Ishikawa (cell line): ENCODE measurements at regions not wholly inside any gene's neighbourhood (a gene's known extent, or its start where the extent isn't known, plus 50 kb on each side); places are given as distances from the start of the nearest gene placed in this dataset.

ENCODE experiments used
- CEBPB ChIP-seq: IDR thresholded peaks from 2 replicates; pipeline ENCODE4 v1.6.1; 2012
- CREB1 ChIP-seq: IDR thresholded peaks from 2 replicates; pipeline ENCODE4 v1.6.1; 2012; ENCODE audit warnings: low read depth
- EGR1 ChIP-seq: IDR thresholded peaks from 2 replicates; pipeline ENCODE4 v1.6.1; 2012
- EP300 ChIP-seq: IDR thresholded peaks from 2 replicates; pipeline ENCODE4 v1.6.1; 2012; ENCODE audit warnings: borderline replicate concordance
- FOXM1 ChIP-seq: IDR thresholded peaks from 2 replicates; pipeline ENCODE4 v1.6.1; 2012; ENCODE audit warnings: low read depth, borderline replicate concordance
- NFIC ChIP-seq: IDR thresholded peaks from 2 replicates; pipeline ENCODE4 v1.6.1; 2012
- RAD21 ChIP-seq: IDR thresholded peaks from 2 replicates; pipeline ENCODE4 v1.6.1; 2012; ENCODE audit warnings: low read depth
- TAF1 ChIP-seq: IDR thresholded peaks from 2 replicates; pipeline ENCODE4 v1.6.1; 2012; ENCODE audit warnings: low read depth, mild to moderate bottlenecking
- TEAD4 ChIP-seq: IDR thresholded peaks from 2 replicates; pipeline ENCODE4 v1.6.1; 2012
- YY1 ChIP-seq: IDR thresholded peaks from 2 replicates; pipeline ENCODE4 v1.6.1; 2012; ENCODE audit warnings: low read depth
- ZBTB7A ChIP-seq: IDR thresholded peaks from 2 replicates; pipeline ENCODE4 v1.6.1; 2012; ENCODE audit warnings: low read depth
- TF ChIP-seq, protein P1 (sequence below): IDR thresholded peaks from 2 replicates; pipeline ENCODE4 v1.6.1; 2012; ENCODE audit warnings: low read depth, mild to moderate bottlenecking
- TF ChIP-seq, protein P2 (sequence below): IDR thresholded peaks from 2 replicates; pipeline ENCODE4 v1.6.1; 2012

DNA sequence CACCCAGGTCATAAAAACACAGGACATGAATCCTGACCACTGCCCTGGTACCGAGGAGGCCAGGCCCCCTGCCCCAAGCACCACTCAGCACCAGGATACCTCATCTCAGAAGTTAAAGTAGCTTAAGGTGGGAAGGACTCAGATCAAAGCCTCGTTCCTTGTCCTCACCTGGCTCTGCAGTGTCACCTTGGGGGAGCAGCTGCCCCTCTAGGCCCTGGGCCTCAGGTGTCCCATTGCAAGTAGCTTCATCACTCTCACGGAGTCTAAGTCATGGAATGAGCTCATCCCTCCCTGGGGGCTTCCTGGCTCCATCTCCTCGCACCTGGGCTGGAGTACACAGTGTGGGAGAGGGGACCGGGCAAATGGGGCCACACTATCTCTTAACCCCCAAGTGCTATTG is 148.0 kb downstream of the TPRA1 start:
- TF ChIP-seq FOXM1 (no peak), CEBPB (no peak), YY1 (no peak), EP300 (no peak), NFIC (no peak), TAF1 (no peak), TEAD4 (no peak), EGR1 (no peak), ZBTB7A (no peak), CREB1 (no peak), RAD21 (no peak)
- TF ChIP-seq, protein P1, sequence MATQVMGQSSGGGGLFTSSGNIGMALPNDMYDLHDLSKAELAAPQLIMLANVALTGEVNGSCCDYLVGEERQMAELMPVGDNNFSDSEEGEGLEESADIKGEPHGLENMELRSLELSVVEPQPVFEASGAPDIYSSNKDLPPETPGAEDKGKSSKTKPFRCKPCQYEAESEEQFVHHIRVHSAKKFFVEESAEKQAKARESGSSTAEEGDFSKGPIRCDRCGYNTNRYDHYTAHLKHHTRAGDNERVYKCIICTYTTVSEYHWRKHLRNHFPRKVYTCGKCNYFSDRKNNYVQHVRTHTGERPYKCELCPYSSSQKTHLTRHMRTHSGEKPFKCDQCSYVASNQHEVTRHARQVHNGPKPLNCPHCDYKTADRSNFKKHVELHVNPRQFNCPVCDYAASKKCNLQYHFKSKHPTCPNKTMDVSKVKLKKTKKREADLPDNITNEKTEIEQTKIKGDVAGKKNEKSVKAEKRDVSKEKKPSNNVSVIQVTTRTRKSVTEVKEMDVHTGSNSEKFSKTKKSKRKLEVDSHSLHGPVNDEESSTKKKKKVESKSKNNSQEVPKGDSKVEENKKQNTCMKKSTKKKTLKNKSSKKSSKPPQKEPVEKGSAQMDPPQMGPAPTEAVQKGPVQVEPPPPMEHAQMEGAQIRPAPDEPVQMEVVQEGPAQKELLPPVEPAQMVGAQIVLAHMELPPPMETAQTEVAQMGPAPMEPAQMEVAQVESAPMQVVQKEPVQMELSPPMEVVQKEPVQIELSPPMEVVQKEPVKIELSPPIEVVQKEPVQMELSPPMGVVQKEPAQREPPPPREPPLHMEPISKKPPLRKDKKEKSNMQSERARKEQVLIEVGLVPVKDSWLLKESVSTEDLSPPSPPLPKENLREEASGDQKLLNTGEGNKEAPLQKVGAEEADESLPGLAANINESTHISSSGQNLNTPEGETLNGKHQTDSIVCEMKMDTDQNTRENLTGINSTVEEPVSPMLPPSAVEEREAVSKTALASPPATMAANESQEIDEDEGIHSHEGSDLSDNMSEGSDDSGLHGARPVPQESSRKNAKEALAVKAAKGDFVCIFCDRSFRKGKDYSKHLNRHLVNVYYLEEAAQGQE, result no peak
- TF ChIP-seq, protein P2, sequence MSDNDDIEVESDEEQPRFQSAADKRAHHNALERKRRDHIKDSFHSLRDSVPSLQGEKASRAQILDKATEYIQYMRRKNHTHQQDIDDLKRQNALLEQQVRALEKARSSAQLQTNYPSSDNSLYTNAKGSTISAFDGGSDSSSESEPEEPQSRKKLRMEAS, result no peak
